ENCODE measurements at regions not wholly inside any gene's neighbourhood (a gene's known extent, or its start where the extent isn't known, plus 50 kb on each side); places are given as distances from the start of the nearest gene placed in this dataset.

- Mint-ChIP-seq H3K9me3 (no peaks in the 10 kb centered on the region), H3K4me3 (no peak overlapping the region), H3K27me3 (ENCODE audit: low read depth) (no peaks in the 10 kb centered on the region), H3K4me1 (no peaks in the 10 kb centered on the region), H3K27ac (no peak overlapping the region), H3K36me3 (ENCODE audit: low read depth) (no peaks in the 10 kb centered on the region)
- no peak for TF ChIP-seq CTCF (IDR thresholded peaks at IDR 0.05; ENCODE audit: unreplicated experiment in 3 of 3)
These were observed 107.2 kb upstream of the SLC25A36 start for GRCh38 chr3:140834266-140835037.

- no peak overlapping the region for H3K4me3 Mint-ChIP-seq
- no peaks in the 10 kb centered on the region for H3K9me3 Mint-ChIP-seq
- TF ChIP-seq CTCF (IDR thresholded peaks at IDR 0.05; ENCODE audit: unreplicated experiment in 3 of 3), result no peak
- peaks cover 14% of the 10 kb centered on the region for H3K27me3 Mint-ChIP-seq (ENCODE audit: low read depth)
- H3K4me1 Mint-ChIP-seq, result peaks cover 9% of the 10 kb centered on the region
- H3K27ac Mint-ChIP-seq, result no peak overlapping the region
- no peaks in the 10 kb centered on the region for H3K36me3 Mint-ChIP-seq (ENCODE audit: low read depth)
These were observed 98.5 kb upstream of the SLC25A36 start for GRCh38 chr3:140842984-140843649.

- peaks cover 14% of the 10 kb centered on the region for H3K4me1 Mint-ChIP-seq
- no peaks in the 10 kb centered on the region for H3K36me3 Mint-ChIP-seq (ENCODE audit: low read depth)
- H3K27me3 Mint-ChIP-seq (ENCODE audit: low read depth), result peaks cover 18% of the 10 kb centered on the region
- no peak for TF ChIP-seq CTCF (IDR thresholded peaks at IDR 0.05; ENCODE audit: unreplicated experiment in 3 of 3)
- H3K4me3 Mint-ChIP-seq, result no peak overlapping the region
- no peaks in the 10 kb centered on the region for H3K9me3 Mint-ChIP-seq
- no peak overlapping the region for H3K27ac Mint-ChIP-seq
These were observed 98.0 kb upstream of the SLC25A36 start for GRCh38 chr3:140843656-140844055.

GRCh38 chr3:140844072-140844471 is 97.6 kb upstream of the SLC25A36 start:
- H3K9me3 Mint-ChIP-seq, result no peaks in the 10 kb centered on the region
- no peak overlapping the region for H3K4me3 Mint-ChIP-seq
- H3K36me3 Mint-ChIP-seq (ENCODE audit: low read depth), result no peaks in the 10 kb centered on the region
- peaks cover 18% of the 10 kb centered on the region for H3K27me3 Mint-ChIP-seq (ENCODE audit: low read depth)
- H3K27ac Mint-ChIP-seq, result no peak overlapping the region
- H3K4me1 Mint-ChIP-seq, result peaks cover 18% of the 10 kb centered on the region
- no peak for TF ChIP-seq CTCF (IDR thresholded peaks at IDR 0.05; ENCODE audit: unreplicated experiment in 3 of 3)

- no peaks in the 10 kb centered on the region for H3K36me3 Mint-ChIP-seq (ENCODE audit: low read depth)
- no peaks in the 10 kb centered on the region for H3K9me3 Mint-ChIP-seq
- no peak for TF ChIP-seq CTCF (IDR thresholded peaks at IDR 0.05; ENCODE audit: unreplicated experiment in 3 of 3)
- H3K27ac Mint-ChIP-seq, result no peak overlapping the region
- peaks cover 34% of the 10 kb centered on the region for H3K4me1 Mint-ChIP-seq
- H3K4me3 Mint-ChIP-seq, result no peak overlapping the region
- H3K27me3 Mint-ChIP-seq (ENCODE audit: low read depth), result peaks cover 18% of the 10 kb centered on the region
These were observed 95.8 kb upstream of the SLC25A36 start for GRCh38 chr3:140845882-140846281.

All from nephron (organoid).